SK-N-SH (cell line): ENCODE measurements at regions not wholly inside any gene's neighbourhood (a gene's known extent, or its start where the extent isn't known, plus 50 kb on each side); places are given as distances from the start of the nearest gene placed in this dataset.

Experiments used
- CTCF ChIA-PET: fragments of 300-600, 350-600 bp; formaldehyde crosslinking; extraction: SDS; loops from one replicate; lab custom pipeline; 2021; lab: Yijun Ruan, JAX
- POLR2A ChIA-PET: fragments of 350-600 bp; sonication (Branson Sonifier 250); formaldehyde crosslinking; extraction: SDS; loops from one replicate; lab custom pipeline; 2020; ENCODE audit warnings: antibody characterized with exemption, inconsistent platforms; lab: Yijun Ruan, JAX
- DNase-seq: peaks from one replicate; pipeline ENCODE4 v3.0.0; 2012
- H2AFZ ChIP-seq: fragments of 200-600 bp; sonication (generic); 2 replicates; pipeline ENCODE4 v1.8.1; 2016; ENCODE audit warnings: antibody characterized with exemption, mild to moderate bottlenecking, low read depth
- H3F3A ChIP-seq: fragments of 200-600 bp; sonication (generic); replicated peaks from 2 replicates; pipeline ENCODE3; 2016; ENCODE audit warnings: antibody characterized with exemption, mild to moderate bottlenecking; ENCODE audit not compliant: insufficient read depth
- H3K27ac ChIP-seq, 2 experiments: fragments of 200-500 bp in 1 of 2; fragments of 200-600 bp in 1 of 2; sonication (Bioruptor generic) in 1 of 2; sonication (generic), shearing (Covaris generic) in 1 of 2; 2 replicates each; pipeline versions ENCODE4 v1.5.1 to v1.6.1; 2014 to 2016; ENCODE audit warnings: low read depth in 2 of 2, inconsistent platforms in 1 of 2, low read length in 1 of 2, mild to moderate bottlenecking in 1 of 2, mixed read lengths in 1 of 2
- H3K27me3 ChIP-seq: fragments of 200-600 bp; sonication (generic), shearing (Covaris generic); 2 replicates; pipeline ENCODE4 v1.6.1; 2016; ENCODE audit warnings: mixed run types; ENCODE audit not compliant: insufficient read depth
- H3K36me3 ChIP-seq, 2 experiments: fragments of 200-500 bp in 1 of 2; fragments of 200-600 bp in 1 of 2; sonication (Bioruptor generic) in 1 of 2; sonication (generic) in 1 of 2; replicated peaks in 1 of 2; 2 replicates each; pipeline versions ENCODE3 to v1.5.1; 2014 to 2016; ENCODE audit warnings: low read length in 1 of 2, mild to moderate bottlenecking in 1 of 2; ENCODE audit not compliant: insufficient read depth in 2 of 2, control insufficient read depth in 1 of 2
- H3K4me1 ChIP-seq, 2 experiments: fragments of 200-500 bp in 1 of 2; fragments of 200-600 bp in 1 of 2; sonication (Bioruptor generic) in 1 of 2; sonication (generic), shearing (Covaris generic) in 1 of 2; 2 replicates each; pipeline versions ENCODE4 v1.5.1 to v1.6.1; 2014 to 2016; ENCODE audit warnings: low read depth in 1 of 2, low read length in 1 of 2, mixed run types in 1 of 2; ENCODE audit not compliant: insufficient read depth in 2 of 2, control insufficient read depth in 1 of 2
- H3K4me2 ChIP-seq: fragments of 200-600 bp; sonication (generic), shearing (Covaris generic); 2 replicates; pipeline ENCODE4 v1.6.1; 2017; ENCODE audit warnings: mixed run types
- H3K4me3 ChIP-seq, 2 experiments: fragments of 200-500 bp in 1 of 2; fragments of 200-600 bp in 1 of 2; sonication (Bioruptor generic) in 1 of 2; sonication (generic), shearing (Covaris generic) in 1 of 2; 2 replicates each; pipeline versions ENCODE4 v1.5.1 to v1.8.1; 2014 to 2016; ENCODE audit warnings: low read depth in 2 of 2, inconsistent platforms in 1 of 2, low read length in 1 of 2, mild to moderate bottlenecking in 1 of 2, mixed read lengths in 1 of 2, moderate library complexity in 1 of 2
- H3K79me2 ChIP-seq: fragments of 200-600 bp; sonication (generic); 2 replicates; pipeline ENCODE4 v1.8.1; 2017; ENCODE audit warnings: mild to moderate bottlenecking; ENCODE audit not compliant: insufficient read depth
- H3K9ac ChIP-seq: fragments of 200-600 bp; sonication (generic); 2 replicates; pipeline ENCODE4 v1.6.1; 2017; ENCODE audit warnings: mixed run types
- H3K9me2 ChIP-seq: fragments of 200-600 bp; sonication (generic); 2 replicates; pipeline ENCODE4 v1.6.1; 2017; ENCODE audit warnings: mixed run types
- H3K9me3 ChIP-seq: fragments of 200-600 bp; sonication (generic); 2 replicates; pipeline ENCODE4 v1.6.1; 2017; ENCODE audit warnings: mixed run types, mild to moderate bottlenecking, moderate library complexity
- H4K20me1 ChIP-seq: fragments of 200-600 bp; sonication (generic); 2 replicates; pipeline ENCODE4 v1.6.1; 2017; ENCODE audit warnings: mild to moderate bottlenecking, mixed run types; ENCODE audit not compliant: insufficient read depth
- CHD2 ChIP-seq: fragments of 150-350 bp; IDR thresholded peaks from 2 replicates; pipeline ENCODE4 v1.6.1; 2018; ENCODE audit warnings: low read length; ENCODE audit not compliant: partially characterized antibody
- ELF1 ChIP-seq: IDR thresholded peaks from 2 replicates; pipeline ENCODE4 v1.4.0; 2012
- EZH2phosphoT487 ChIP-seq: fragments of 200-600 bp; sonication (generic); IDR thresholded peaks from 2 replicates; pipeline ENCODE4 v1.6.1; 2017; ENCODE audit warnings: low read depth, mixed run types, mild to moderate bottlenecking, antibody characterized with exemption, moderate library complexity, borderline replicate concordance
- FOSL2 ChIP-seq: IDR thresholded peaks from 2 replicates; pipeline ENCODE4 v1.4.0; 2012; ENCODE audit warnings: low read depth, mild to moderate bottlenecking, moderate library complexity, borderline replicate concordance
- FOXM1 ChIP-seq: IDR thresholded peaks from 2 replicates; pipeline ENCODE4 v1.4.0; 2012; ENCODE audit warnings: low read depth, mild to moderate bottlenecking
- GABPA ChIP-seq: IDR thresholded peaks from 2 replicates; pipeline ENCODE4 v1.4.0; 2012; ENCODE audit warnings: low read depth, mild to moderate bottlenecking
- IRF3 ChIP-seq: fragments of 150-350 bp; IDR thresholded peaks from 2 replicates; pipeline ENCODE4 v1.6.1; 2016; ENCODE audit warnings: mild to moderate bottlenecking, low read depth, low read length
- JUND ChIP-seq: IDR thresholded peaks from 2 replicates; pipeline ENCODE4 v1.4.0; 2012
- MAX ChIP-seq: IDR thresholded peaks from 2 replicates; pipeline ENCODE4 v1.4.0; 2012; ENCODE audit warnings: low read depth
- MEF2A ChIP-seq: IDR thresholded peaks from 2 replicates; pipeline ENCODE4 v1.4.0; 2012; ENCODE audit warnings: low read depth, borderline replicate concordance
- MXI1 ChIP-seq: IDR thresholded peaks from 2 replicates; pipeline ENCODE4 v1.6.1; 2012; ENCODE audit warnings: mild to moderate bottlenecking, low read depth, low read length, improper control_type of control experiment
- NFIC ChIP-seq: IDR thresholded peaks from 2 replicates; pipeline ENCODE4 v1.4.0; 2012; ENCODE audit warnings: borderline replicate concordance
- NRF1 ChIP-seq: IDR thresholded peaks from 2 replicates; pipeline ENCODE4 v1.6.1; 2012; ENCODE audit warnings: low read depth, mild to moderate bottlenecking, low read length
- PBX3 ChIP-seq: IDR thresholded peaks from 2 replicates; pipeline ENCODE4; 2012
- POLR2AphosphoS5 ChIP-seq: IDR thresholded peaks from 2 replicates; pipeline ENCODE4 v1.6.1; 2012; ENCODE audit warnings: low read depth, low read length
- RAD21 ChIP-seq: IDR thresholded peaks from 2 replicates; pipeline ENCODE4 v1.6.1; 2012; ENCODE audit warnings: mild to moderate bottlenecking, low read length
- REST ChIP-seq: IDR thresholded peaks from 2 replicates; pipeline ENCODE4 v1.6.1; 2012; ENCODE audit warnings: mild to moderate bottlenecking, low read depth, low read length, moderate library complexity
- SMC3 ChIP-seq: IDR thresholded peaks from 2 replicates; pipeline ENCODE4 v1.6.1; 2012; ENCODE audit warnings: low read depth, low read length, improper control_type of control experiment
- TAF1 ChIP-seq: IDR thresholded peaks from 2 replicates; pipeline ENCODE4 v1.6.1; 2012; ENCODE audit warnings: low read depth, mild to moderate bottlenecking, low read length, moderate library complexity, borderline replicate concordance
- TEAD4 ChIP-seq: IDR thresholded peaks from 2 replicates; pipeline ENCODE4 v1.4.0; 2012; ENCODE audit warnings: mild to moderate bottlenecking, borderline replicate concordance; ENCODE audit not compliant: insufficient read depth
- USF2 ChIP-seq: fragments of 150-350 bp; IDR thresholded peaks from 2 replicates; pipeline ENCODE4 v1.6.1; 2017; ENCODE audit warnings: antibody characterized with exemption, low read length, low read depth, borderline replicate concordance
- WGBS: methylation state at CpG from one replicate; pipeline ENCODE4 v1.1.6; 2017; ENCODE audit warnings: low lambda C conversion rate; 5-methylcytosine and 5-hydroxymethylcytosine counted together

- no peak overlapping the region for H3K4me2 ChIP-seq
- POLR2A ChIA-PET = no interaction called here
- TF ChIP-seq TEAD4 = no peak
- TF ChIP-seq NFIC = no peak
- TF ChIP-seq GABPA = no peak
- no peak for TF ChIP-seq JUND
- no peak for TF ChIP-seq MXI1
Measured at GRCh38 chr3:6568999-6569493, 291.9 kb upstream of the GRM7 start.

GRCh38 chr3:6571448-6571847 lies 289.5 kb upstream of the GRM7 start:
- no peaks in the 10 kb centered on the region for H3K4me1 ChIP-seq
- WGBS = 30% methylated on average over 3 of the region's 3 CpGs
- no peaks in the 10 kb centered on the region for H3K9me2 ChIP-seq
- no peak overlapping the region for H3K9ac ChIP-seq
- no peaks in the 10 kb centered on the region for H3F3A ChIP-seq
- H3K9me3 ChIP-seq = no peaks in the 10 kb centered on the region
- no peaks in the 10 kb centered on the region for H3K79me2 ChIP-seq
- H3K36me3 ChIP-seq = no peaks in the 10 kb centered on the region
- H3K4me2 ChIP-seq = no peak overlapping the region
- no peaks in the 10 kb centered on the region for H4K20me1 ChIP-seq
- no peak for DNase-seq
- TF ChIP-seq NRF1 (no peak), MXI1 (no peak), EZH2phosphoT487 (no peak), TAF1 (no peak), GABPA (no peak), FOSL2 (no peak), RAD21 (no peak), NFIC (no peak), ELF1 (no peak), MEF2A (no peak), USF2 (no peak), JUND (no peak), MAX (no peak), POLR2AphosphoS5 (no peak), IRF3 (no peak), FOXM1 (no peak), PBX3 (no peak), REST (no peak), SMC3 (no peak), CHD2 (no peak)
- ChIA-PET CTCF (no interaction called here), POLR2A (no interaction called here)
- H3K27me3 ChIP-seq = no peaks in the 10 kb centered on the region
- no peak overlapping the region for H2AFZ ChIP-seq
- no peak overlapping the region for H3K4me3 ChIP-seq
- H3K27ac ChIP-seq = no peak overlapping the region

More at GRCh38 chr3:6568999-6569493, 291.9 kb upstream of the GRM7 start:
- Histone ChIP-seq H3K36me3 (no peaks in the 10 kb centered on the region), H2AFZ (no peak overlapping the region), H3K9me3 (no peaks in the 10 kb centered on the region), H3F3A (no peaks in the 10 kb centered on the region), H4K20me1 (no peaks in the 10 kb centered on the region), H3K27me3 (no peaks in the 10 kb centered on the region), H3K79me2 (no peaks in the 10 kb centered on the region), H3K9me2 (no peaks in the 10 kb centered on the region), H3K4me3 (no peak overlapping the region), H3K27ac (no peak overlapping the region), H3K9ac (no peak overlapping the region), H3K4me1 (no peaks in the 10 kb centered on the region)
- CTCF ChIA-PET = interaction anchor here (0.9 kb wide), 1 partner anchor 29 kb away, joined by 3 read pairs; no protein-coding TSS in a partner anchor
- WGBS = 18% methylated on average over 3 of the region's 3 CpGs
- DNase-seq = no peak
